Activated T-helper 2 cell treated with anti-CD3 and anti-CD28 coated beads, Interferon-gamma antibody, Interleukin-2, Interleukin-4, amounts not matched to agents 10 μg/mL and 5 μg/mL and 100 μg/mL, durations not matched to agents 14 hours and 24 hours and 36 hours (primary cell): ENCODE measurements at regions not wholly inside any gene's neighbourhood (a gene's known extent, or its start where the extent isn't known, plus 50 kb on each side); places are given as distances from the start of the nearest gene placed in this dataset.
"Not testable (repeated sequence)": the region's sequence is repeated elsewhere in the genome, so short reads cannot be mapped to it uniquely, and the experiment has no call there.

Source experiments
- DNase-seq: peaks from one replicate; pipeline ENCODE4 v3.0.0; 2021; ENCODE audit warnings: low spot score
- H3K27ac Mint-ChIP-seq: one replicate; pipeline ENCODE4 v1.8.0; 2021; ENCODE audit warnings: mixed read lengths
- H3K27me3 Mint-ChIP-seq: one replicate; pipeline ENCODE4 v1.8.0; 2021; ENCODE audit warnings: low read depth, mixed read lengths
- H3K36me3 Mint-ChIP-seq: one replicate; pipeline ENCODE4 v1.8.0; 2021; ENCODE audit warnings: low read depth, mixed read lengths
- H3K4me1 Mint-ChIP-seq: one replicate; pipeline ENCODE4 v1.8.0; 2021; ENCODE audit warnings: low read depth, mixed read lengths
- H3K4me3 Mint-ChIP-seq: one replicate; pipeline ENCODE4 v1.8.0; 2021; ENCODE audit warnings: low read depth, mild to moderate bottlenecking, moderate library complexity, mixed read lengths
- H3K9me3 Mint-ChIP-seq: one replicate; pipeline ENCODE4 v1.8.0; 2021; ENCODE audit warnings: mixed read lengths
- intact Hi-C: fragments of 100-400 bp; cut with micrococcal nuclease; formaldehyde crosslinking; loops from one replicate; pipeline ENCODE4 v1.15.1; 2023

DNA sequence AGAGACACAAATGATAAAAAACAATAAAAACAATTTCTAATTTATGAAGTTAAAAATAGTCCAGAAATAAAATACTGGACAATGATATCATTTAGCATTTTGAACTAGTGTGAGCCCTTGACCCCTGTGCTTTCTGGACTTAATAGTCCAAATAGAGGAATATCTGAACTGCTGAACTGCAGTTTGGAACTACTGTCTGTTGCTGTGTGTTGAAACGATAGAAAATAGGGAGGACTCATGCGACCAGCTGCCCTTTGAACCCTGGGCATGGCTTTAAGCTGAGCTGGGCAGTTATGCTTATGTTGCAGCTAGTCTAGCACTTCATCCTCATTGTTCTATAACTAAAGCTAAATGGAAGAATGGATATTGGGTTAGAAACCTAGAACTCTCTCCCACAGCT, 99.5 kb downstream of the FMR1NB start:
- no peak for DNase-seq

DNA sequence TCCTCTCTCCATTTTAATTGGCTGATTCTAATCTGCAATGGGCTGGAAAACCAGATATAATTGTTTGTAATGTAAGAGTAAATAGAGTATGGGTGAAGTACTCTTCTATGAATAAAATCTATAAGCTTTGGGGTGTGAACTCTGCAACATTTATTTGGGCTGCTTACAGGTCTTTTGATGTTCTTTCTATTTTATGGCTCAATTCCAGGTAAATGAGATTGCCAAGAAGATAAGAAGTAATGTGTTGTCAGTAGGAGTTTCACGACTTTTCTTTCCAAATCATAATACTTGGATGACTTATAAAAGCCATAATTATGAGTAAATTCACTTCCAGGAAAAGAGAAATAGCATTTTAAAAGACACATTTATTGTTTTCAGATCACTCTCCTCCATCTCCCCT, 103.5 kb downstream of the FMR1NB start:
- Mint-ChIP-seq H3K4me1 (peaks cover 3% of the 10 kb centered on the region), H3K36me3 (no peaks in the 10 kb centered on the region), H3K4me3 (no peak overlapping the region), H3K27me3 (no peaks in the 10 kb centered on the region), H3K27ac (no peak overlapping the region), H3K9me3 (no peaks in the 10 kb centered on the region)
- no peak for DNase-seq
- intact Hi-C loops = no loop called here

More for the DNA sequence above, 99.5 kb downstream of the FMR1NB start:
- intact Hi-C loops = no loop called here
- Mint-ChIP-seq H3K27me3 (no peaks in the 10 kb centered on the region), H3K36me3 (no peaks in the 10 kb centered on the region), H3K9me3 (no peaks in the 10 kb centered on the region), H3K27ac (no peak overlapping the region), H3K4me1 (peaks cover 3% of the 10 kb centered on the region), H3K4me3 (no peak overlapping the region)

DNA sequence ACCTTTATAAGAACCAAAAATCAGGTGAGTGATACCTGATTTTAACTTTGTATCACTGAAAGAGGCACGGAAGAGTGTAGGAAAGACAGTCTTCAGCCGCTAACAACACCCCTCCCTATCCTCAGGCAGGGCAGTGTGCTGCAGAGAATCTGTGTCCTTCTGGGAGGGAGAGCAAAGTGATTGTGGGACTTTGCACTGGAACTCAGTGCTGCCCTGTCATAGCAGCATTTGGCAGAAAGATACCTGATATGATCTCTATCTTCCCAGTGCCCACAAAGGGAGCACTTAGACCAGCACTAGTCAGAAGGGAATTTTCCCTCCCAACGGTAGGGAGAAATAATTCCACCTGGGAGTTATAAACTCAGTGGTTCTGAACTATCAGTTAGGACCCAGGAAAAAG, 139.0 kb downstream of the FMR1NB start:
- Mint-ChIP-seq H3K9me3 (no peaks in the 10 kb centered on the region), H3K27ac (no peak overlapping the region), H3K36me3 (no peaks in the 10 kb centered on the region), H3K4me1 (no peaks in the 10 kb centered on the region), H3K27me3 (no peaks in the 10 kb centered on the region), H3K4me3 (no peak overlapping the region)
- intact Hi-C loops = no loop called here
- no peak for DNase-seq

DNA sequence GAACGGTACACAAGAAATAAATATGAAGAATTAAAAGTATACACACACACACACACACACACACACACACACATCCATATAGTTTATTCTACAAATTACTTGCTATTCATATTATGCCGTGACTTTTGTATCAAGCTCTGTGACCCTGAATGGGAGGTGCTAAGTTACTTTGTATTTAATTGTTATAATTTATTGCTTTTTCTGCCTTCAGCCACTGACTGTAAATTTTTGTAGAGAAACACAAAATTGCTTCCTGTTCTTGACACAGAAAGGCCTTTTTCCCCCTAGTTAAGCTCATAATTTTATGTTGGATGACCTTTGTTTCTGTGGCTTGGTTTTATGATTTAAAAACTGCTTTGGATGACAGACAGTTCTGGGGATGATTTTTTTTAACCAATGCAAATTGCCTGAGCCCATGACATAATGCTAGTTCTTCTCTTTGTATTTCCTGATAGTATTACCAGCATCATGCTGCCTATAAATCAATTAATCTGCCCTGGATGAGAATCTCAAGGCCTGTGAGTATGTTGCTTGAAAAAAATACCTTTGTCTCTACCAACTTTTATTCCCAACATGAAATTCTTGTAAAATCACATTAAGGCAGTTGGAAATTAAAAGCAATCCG, 140.0 kb downstream of the FMR1NB start:
- intact Hi-C loops = no loop called here

DNA sequence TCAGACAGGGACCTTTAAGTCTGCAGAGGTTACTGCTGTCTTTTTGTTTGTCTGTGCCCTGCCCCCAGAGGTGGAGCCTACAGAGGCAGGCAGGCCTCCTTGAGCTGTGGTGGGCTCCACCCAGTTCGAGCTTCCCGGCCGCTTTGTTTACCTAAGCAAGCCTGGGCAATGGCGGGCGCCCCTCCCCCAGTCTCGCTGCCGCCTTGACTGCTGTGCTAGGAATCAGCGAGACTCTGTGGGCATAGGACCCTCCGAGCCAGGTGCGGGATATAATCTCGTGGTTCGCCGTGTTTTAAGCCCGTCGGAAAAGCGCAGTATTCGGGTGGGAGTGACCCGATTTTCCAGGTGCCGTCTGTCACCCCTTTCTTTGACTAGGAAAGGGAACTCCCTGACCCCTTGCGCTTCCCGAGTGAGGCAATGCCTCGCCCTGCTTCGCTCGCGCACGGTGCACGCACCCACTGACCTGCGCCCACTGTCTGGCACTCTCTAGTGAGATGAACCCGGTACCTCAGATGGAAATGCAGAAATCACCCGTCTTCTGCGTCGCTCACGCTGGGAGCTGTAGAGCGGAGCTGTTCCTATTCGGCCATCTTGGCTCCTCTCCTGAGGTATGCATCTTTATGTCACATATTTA, 147.9 kb downstream of the FMR1NB start:
- DNase-seq, H3K36me3 Mint-ChIP-seq, H3K4me3 Mint-ChIP-seq, H3K9me3 Mint-ChIP-seq, H3K4me1 Mint-ChIP-seq, H3K27ac Mint-ChIP-seq, intact Hi-C loops, H3K27me3 Mint-ChIP-seq: not testable (repeated sequence)

More for the DNA sequence above, 140.0 kb downstream of the FMR1NB start:
- DNase-seq = no peak
- Mint-ChIP-seq H3K27ac (no peak overlapping the region), H3K4me1 (no peaks in the 10 kb centered on the region), H3K27me3 (no peaks in the 10 kb centered on the region), H3K9me3 (no peaks in the 10 kb centered on the region), H3K4me3 (no peak overlapping the region), H3K36me3 (no peaks in the 10 kb centered on the region)

DNA sequence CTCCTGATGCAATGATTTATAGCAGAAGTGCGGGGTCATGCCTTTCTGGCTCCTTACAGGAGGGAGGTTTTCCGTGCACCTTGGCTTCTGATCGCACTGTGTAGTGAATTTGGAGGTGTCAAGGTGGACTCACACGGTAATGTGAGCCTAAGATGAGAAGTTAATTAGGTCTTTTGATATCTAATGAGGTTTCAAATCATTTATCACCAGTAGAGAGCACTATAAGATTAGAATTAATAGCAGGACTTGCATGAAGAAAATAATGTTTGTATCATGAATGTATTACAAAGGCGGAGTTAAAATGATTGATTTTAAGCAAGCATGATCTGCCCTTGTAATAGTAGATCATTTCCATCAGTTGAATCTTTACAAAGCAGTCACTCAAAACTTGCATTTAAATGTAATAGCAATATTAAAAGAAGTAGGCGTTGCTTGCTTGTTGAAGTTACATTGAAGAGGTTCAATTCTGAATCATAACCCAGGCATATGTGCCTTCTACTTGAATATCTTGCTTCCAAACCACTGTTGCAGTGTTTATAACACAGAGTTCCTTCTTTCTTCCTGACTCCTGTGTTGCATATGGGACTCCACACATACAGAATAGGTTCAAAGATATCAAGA, 152.1 kb downstream of the FMR1NB start:
- intact Hi-C loops = no loop called here
- no peaks in the 10 kb centered on the region for H3K36me3 Mint-ChIP-seq
- H3K27ac Mint-ChIP-seq = no peak overlapping the region
- no peak for DNase-seq
- H3K4me1 Mint-ChIP-seq = no peaks in the 10 kb centered on the region
- no peak overlapping the region for H3K4me3 Mint-ChIP-seq
- H3K27me3 Mint-ChIP-seq = no peaks in the 10 kb centered on the region
- no peaks in the 10 kb centered on the region for H3K9me3 Mint-ChIP-seq

DNA sequence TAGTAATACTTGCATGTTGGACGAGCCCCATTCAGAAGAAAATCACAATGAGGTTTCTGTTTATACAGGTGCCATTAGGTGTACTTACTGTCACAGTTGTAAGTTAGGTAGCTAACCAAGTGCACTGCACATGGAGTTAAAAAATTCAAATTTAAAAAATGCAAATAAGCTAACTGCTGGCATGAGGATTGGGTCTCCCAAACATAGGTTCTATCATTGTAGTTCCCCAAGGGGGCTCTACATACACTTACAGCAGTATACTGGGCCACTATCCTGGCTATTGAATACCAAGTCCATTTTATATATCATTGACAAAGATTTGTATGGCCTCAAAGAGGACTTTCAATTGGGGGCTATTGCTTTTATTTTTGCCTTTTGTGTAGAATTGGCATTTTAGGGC, 153.4 kb downstream of the FMR1NB start:
- H3K4me3 Mint-ChIP-seq = no peak overlapping the region
- no peaks in the 10 kb centered on the region for H3K27me3 Mint-ChIP-seq
- no peaks in the 10 kb centered on the region for H3K4me1 Mint-ChIP-seq
- H3K9me3 Mint-ChIP-seq = peaks cover 4% of the 10 kb centered on the region
- intact Hi-C loops = no loop called here
- no peak for DNase-seq
- H3K36me3 Mint-ChIP-seq = no peaks in the 10 kb centered on the region
- no peak overlapping the region for H3K27ac Mint-ChIP-seq

DNA sequence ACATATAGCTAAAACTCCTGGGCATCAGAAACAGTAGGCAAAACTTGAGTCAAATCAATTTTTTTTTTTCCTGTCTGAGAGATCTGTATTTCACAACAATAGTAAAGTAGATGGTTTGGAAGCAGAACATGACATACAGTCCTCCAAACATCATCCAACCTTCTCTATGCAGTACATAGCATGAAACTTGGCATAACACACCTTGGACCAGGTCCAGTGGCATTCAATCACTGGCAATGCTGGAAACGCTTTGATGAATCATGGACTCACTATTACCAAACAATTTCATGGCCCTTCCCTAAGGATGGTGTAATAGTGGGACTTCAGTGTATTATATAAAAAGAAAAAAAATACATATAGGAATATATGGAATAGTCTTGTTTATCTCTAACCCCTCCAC, 154.6 kb downstream of the FMR1NB start:
- Mint-ChIP-seq H3K4me1 (no peaks in the 10 kb centered on the region), H3K27ac (no peak overlapping the region), H3K36me3 (no peaks in the 10 kb centered on the region), H3K9me3 (peaks cover 4% of the 10 kb centered on the region), H3K27me3 (no peaks in the 10 kb centered on the region), H3K4me3 (no peak overlapping the region)
- intact Hi-C loops = no loop called here
- no peak for DNase-seq

DNA sequence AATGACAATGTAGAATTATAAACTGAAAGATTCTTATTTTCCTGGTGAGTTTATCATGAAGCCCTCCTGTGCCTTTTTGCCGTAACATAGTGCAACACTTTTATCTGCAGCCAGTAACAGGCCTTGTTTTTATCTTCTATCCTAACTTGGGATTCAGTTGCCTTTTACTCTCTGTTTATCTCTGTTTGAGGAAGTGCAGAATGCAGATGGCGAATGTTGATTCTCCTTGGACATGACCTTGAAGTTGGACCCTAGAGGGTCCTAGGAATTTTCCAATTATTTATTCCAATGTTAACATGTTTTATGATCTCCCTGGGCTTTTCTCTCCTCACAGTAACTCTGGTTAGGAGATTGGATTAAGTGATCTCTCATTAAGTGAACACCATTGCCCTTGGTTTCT, 165.0 kb downstream of the FMR1NB start:
- no peaks in the 10 kb centered on the region for H3K36me3 Mint-ChIP-seq
- no peaks in the 10 kb centered on the region for H3K27me3 Mint-ChIP-seq
- H3K4me1 Mint-ChIP-seq = peaks cover 1% of the 10 kb centered on the region
- no peak for DNase-seq
- no peak overlapping the region for H3K27ac Mint-ChIP-seq
- no peaks in the 10 kb centered on the region for H3K9me3 Mint-ChIP-seq
- H3K4me3 Mint-ChIP-seq = no peak overlapping the region
- intact Hi-C loops = no loop called here

DNA sequence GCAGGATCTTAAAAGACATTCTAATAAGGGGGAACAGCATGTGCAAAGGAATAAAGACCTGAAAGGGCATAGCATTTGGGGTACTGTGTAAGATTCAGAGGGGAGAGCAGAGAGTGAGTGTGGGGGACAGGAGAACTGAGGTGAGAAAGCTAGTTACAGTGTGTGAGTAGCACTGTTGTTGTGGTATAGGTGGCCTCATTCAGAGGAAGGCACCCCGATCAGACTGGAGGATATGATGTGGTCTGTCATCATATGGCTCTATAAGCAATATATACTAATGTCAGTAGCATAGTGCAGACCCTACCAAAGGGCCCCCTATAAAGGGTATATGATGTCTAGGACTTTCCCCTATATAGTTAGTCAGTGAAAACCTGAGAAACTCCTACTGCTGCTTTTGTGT, 175.8 kb downstream of the FMR1NB start:
- DNase-seq = no peak
- H3K36me3 Mint-ChIP-seq = no peaks in the 10 kb centered on the region
- intact Hi-C loops = no loop called here
- no peak overlapping the region for H3K4me3 Mint-ChIP-seq
- no peaks in the 10 kb centered on the region for H3K27me3 Mint-ChIP-seq
- H3K4me1 Mint-ChIP-seq = no peaks in the 10 kb centered on the region
- H3K9me3 Mint-ChIP-seq = no peaks in the 10 kb centered on the region
- H3K27ac Mint-ChIP-seq = no peak overlapping the region

DNA sequence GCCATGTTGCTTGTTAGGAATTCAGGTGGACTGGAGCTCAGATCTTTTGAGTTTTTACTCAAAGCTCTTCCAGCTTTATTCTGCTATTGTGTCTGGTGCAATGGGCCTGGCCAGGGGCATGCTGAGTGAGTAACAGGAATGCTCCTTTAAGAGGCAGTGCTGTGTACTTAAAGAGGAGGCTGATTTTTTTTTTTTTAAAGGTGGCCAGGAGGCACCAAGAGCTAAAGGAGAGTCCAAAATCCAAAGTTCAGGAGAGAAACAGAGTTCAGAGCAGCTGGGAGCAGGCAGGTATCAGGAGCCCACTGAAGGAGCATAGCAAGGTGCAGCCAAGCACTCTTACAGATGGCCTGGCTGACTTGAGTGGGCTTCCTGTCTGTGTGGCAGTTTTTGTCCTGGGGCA, 178.7 kb downstream of the FMR1NB start:
- Mint-ChIP-seq H3K36me3 (no peaks in the 10 kb centered on the region), H3K4me3 (no peak overlapping the region), H3K27ac (no peak overlapping the region), H3K27me3 (no peaks in the 10 kb centered on the region), H3K9me3 (peaks cover 2% of the 10 kb centered on the region), H3K4me1 (no peaks in the 10 kb centered on the region)
- intact Hi-C loops = no loop called here
- DNase-seq = no peak

DNA sequence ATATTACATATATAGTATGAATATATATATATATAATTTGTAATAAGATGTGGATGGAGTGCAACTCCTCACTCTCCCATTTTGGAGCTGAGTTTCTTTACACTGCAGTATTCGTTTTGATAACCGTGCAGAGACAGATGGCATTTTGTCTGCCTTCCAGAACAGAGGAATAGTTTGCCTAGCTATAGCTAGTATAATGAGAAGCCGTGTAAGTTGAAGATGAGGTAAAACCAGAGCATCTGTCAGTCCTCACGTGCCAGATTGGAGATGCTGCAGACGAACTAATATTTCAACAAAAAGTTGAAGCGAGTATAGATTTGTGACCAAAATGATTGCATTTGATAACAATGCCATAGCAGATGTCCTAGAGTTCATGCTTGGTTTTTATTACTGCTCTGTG, 180.6 kb downstream of the FMR1NB start:
- no peak for DNase-seq
- Mint-ChIP-seq H3K36me3 (no peaks in the 10 kb centered on the region), H3K4me1 (no peaks in the 10 kb centered on the region), H3K4me3 (no peak overlapping the region), H3K27me3 (no peaks in the 10 kb centered on the region), H3K9me3 (peaks cover 4% of the 10 kb centered on the region), H3K27ac (no peak overlapping the region)
- intact Hi-C loops = no loop called here

DNA sequence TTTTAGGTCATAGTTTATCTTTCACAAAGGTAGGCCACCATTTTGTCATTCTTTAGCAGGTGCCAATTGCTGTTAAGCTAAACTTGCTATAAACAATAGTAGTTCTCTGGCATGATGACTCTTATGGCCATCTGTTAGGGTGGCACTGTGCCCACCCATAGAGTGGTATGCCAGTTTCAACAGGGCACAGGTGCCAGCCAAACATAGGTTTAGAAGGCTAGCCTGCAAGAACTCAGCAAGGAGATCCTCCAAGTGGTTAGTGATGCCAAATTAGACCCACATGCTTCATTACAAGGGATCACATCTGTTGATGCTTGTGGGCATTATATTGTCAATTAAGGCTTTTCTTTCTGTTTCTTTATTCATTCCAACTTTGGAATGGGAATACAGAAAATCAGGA, 204.5 kb downstream of the FMR1NB start:
- H3K4me3 Mint-ChIP-seq = no peak overlapping the region
- no peak overlapping the region for H3K27ac Mint-ChIP-seq
- H3K27me3 Mint-ChIP-seq = no peaks in the 10 kb centered on the region
- no peaks in the 10 kb centered on the region for H3K36me3 Mint-ChIP-seq
- no peaks in the 10 kb centered on the region for H3K9me3 Mint-ChIP-seq
- H3K4me1 Mint-ChIP-seq = no peaks in the 10 kb centered on the region
- no peak for DNase-seq
- intact Hi-C loops = no loop called here
